ENCODE measurements at regions not wholly inside any gene's neighbourhood (a gene's known extent, or its start where the extent isn't known, plus 50 kb on each side); places are given as distances from the start of the nearest gene placed in this dataset.

DNA sequence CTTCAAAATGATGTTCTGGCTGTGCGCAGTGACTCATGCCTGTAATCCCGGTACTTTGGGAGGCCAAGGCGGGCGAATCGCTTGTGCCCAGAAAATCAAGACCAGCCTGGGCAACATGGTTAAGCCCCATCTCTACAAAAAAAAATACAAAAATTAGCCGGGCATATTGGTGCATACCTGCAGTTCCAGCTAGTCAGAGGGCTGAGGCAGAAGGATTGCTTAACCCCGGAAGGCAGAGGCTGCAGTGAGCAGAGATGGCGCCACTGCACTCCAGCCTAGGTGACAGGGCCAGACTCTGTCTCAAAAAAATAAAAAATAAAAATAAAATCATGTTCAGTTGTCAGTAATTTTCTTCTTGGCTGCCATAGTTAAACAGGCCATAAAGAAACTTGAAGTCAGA, 245.9 kb upstream of the USP15 start:
- peak overlapping the region; percentile 44 for H3K27ac ChIP-seq
- TF ChIP-seq, protein P1, sequence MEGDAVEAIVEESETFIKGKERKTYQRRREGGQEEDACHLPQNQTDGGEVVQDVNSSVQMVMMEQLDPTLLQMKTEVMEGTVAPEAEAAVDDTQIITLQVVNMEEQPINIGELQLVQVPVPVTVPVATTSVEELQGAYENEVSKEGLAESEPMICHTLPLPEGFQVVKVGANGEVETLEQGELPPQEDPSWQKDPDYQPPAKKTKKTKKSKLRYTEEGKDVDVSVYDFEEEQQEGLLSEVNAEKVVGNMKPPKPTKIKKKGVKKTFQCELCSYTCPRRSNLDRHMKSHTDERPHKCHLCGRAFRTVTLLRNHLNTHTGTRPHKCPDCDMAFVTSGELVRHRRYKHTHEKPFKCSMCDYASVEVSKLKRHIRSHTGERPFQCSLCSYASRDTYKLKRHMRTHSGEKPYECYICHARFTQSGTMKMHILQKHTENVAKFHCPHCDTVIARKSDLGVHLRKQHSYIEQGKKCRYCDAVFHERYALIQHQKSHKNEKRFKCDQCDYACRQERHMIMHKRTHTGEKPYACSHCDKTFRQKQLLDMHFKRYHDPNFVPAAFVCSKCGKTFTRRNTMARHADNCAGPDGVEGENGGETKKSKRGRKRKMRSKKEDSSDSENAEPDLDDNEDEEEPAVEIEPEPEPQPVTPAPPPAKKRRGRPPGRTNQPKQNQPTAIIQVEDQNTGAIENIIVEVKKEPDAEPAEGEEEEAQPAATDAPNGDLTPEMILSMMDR (IDR thresholded peaks at IDR 0.05), result peak; percentile 26
- no peak for TF ChIP-seq ZFX (IDR thresholded peaks at IDR 0.05; ENCODE audit: borderline replicate concordance)

DNA sequence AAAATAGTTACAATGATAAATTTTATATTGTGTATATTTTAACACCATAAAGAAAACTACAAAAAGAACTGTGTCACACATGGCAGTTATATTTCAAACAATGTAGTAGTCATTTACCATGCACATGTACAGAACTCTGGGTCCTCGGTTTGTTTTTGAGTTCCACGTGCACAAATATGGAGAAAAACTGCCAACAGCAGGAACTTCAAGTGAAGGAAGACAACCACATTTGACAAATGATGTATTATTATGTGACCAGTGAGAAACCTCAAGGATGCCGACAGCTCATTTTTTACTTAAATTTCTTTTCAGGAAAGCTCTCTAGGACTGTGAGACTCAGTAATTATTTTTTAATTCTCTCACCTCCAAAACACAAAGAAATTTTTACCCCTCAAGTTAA, 244.2 kb upstream of the USP15 start:
- peak overlapping the region; percentile 44; the same call in 1 of the 2 replicates for H3K27ac ChIP-seq
- no peak for TF ChIP-seq ZFX (IDR thresholded peaks at IDR 0.05; ENCODE audit: borderline replicate concordance)
- TF ChIP-seq, protein P1 (IDR thresholded peaks at IDR 0.05), result no peak

DNA sequence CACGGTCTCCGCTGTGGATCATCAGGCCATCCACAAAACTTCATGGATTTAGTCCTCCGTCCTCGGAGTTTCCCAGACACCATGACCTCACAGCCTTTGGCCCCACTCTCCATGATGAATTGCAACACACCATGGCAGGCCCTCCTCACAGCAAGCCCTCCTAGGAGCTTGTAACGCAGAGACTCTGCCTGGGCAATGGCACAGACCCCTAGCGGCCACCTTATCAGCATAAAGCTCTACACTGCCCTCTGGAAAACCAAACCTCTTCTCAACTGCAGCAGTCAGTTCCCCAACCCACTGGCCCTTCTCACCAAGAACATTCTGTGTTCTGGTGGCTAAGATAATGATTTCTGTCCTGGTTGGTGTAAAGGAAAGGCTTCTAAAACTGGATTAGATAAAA, 238.4 kb upstream of the USP15 start:
- no peak for TF ChIP-seq ZFX (IDR thresholded peaks at IDR 0.05; ENCODE audit: borderline replicate concordance)
- TF ChIP-seq, protein P1 (IDR thresholded peaks at IDR 0.05), result peak; percentile 41
- no peak overlapping the region for H3K27ac ChIP-seq

DNA sequence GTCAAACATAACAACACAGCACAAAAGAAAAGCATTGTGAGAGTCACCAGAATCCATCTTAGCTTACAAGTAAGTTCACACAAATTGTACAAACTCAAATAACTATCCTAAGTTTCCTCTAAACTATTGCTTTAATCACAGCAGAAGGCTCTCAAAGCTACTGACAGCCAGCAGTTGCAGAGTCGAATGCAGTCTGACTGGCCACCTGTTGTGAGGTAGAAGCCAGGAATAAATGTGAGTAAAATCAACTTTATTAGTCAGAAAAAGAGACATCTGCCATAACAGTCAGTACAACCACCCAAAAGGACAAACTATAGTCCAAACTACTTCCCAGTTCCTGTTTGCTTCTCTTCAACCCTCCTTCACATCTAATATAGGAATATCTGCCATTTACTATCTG, 231.7 kb upstream of the USP15 start:
- no peak overlapping the region for H3K27ac ChIP-seq
- TF ChIP-seq, protein P1 (IDR thresholded peaks at IDR 0.05), result no peak
- TF ChIP-seq ZFX (IDR thresholded peaks at IDR 0.05; ENCODE audit: borderline replicate concordance), result no peak

DNA sequence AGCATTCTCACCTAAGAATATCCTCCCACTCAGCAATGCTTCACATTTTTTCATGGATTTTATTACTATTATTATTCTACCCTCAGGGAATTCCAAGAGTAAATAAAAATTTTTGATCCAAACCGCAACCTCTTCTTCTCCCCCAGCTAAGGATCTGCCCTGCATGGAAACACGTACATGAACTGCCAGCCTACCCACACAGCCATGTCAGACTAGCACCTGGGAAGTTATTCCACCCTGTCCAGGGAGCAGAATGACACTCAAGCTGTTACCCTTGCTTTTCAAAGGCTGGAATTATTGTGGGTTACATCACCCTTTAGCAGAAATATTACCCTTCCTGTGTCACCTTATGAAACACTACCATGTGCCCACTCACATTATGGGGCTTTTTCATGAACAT, 227.3 kb upstream of the USP15 start:
- no peak overlapping the region for H3K27ac ChIP-seq
- TF ChIP-seq, protein P1 (IDR thresholded peaks at IDR 0.05), result no peak
- TF ChIP-seq ZFX (IDR thresholded peaks at IDR 0.05; ENCODE audit: borderline replicate concordance), result no peak

DNA sequence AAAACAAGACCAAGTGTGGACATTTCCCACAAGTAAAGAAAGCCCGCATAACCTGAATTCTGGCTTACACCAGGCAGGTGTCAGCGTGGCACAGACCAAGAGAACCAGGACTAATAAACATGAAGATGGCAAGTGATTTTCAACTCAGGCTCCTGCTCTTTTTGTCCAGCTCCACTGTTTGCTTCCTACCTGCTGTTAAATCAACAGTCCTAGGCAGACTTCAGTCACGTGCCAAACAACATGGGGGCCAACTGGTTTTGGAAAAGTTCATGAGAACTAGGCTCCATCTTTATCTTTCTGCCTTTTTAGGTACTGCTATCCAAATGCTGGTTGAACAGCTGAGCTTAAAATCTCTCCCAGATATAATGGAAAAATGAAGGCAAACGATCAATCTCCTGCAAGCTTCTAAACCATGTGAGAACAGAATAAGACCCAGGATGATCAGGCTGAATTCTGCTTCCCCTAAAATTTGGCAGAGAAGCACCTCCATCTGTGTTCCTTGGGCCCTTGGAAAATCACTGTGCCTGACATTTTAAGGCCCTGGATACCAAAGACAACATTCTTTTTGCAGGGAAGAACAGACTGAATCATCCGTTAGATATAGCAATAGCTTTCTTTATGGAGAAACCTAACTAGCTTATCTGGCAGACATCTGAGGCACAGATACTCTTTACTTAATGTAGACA, 215.6 kb upstream of the USP15 start:
- no peak overlapping the region for H3K27ac ChIP-seq
- TF ChIP-seq, protein P1 (IDR thresholded peaks at IDR 0.05), result no peak
- TF ChIP-seq ZFX (IDR thresholded peaks at IDR 0.05; ENCODE audit: borderline replicate concordance), result no peak

DNA sequence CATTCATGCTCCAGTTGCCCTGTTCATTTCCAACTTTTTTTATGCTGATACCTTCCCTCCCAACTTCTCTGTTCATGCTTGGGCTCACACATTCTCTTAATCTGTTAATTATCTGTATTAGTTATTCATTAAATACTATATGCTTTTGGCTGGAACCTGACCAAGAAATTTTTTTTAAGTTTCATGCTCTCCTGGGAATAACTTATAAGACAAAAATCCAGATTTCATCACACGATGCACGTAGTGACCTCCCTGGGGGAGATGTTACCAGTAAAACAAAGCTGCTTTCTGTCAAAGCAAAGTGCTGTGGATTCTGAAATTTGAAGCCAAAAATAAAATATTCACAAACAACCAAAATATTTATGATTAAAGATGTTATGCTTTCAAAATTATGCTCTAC, 215.0 kb upstream of the USP15 start:
- TF ChIP-seq, protein P1 (IDR thresholded peaks at IDR 0.05), result no peak
- no peak for TF ChIP-seq ZFX (IDR thresholded peaks at IDR 0.05; ENCODE audit: borderline replicate concordance)
- H3K27ac ChIP-seq, result no peak overlapping the region

Measured in 22Rv1 (cell line).